GM18868 (cell line): ENCODE measurements at regions not wholly inside any gene's neighbourhood (a gene's known extent, or its start where the extent isn't known, plus 50 kb on each side); places are given as distances from the start of the nearest gene placed in this dataset.
A peak's percentile ranks its signal among the peaks of the same experiment; 100 is the strongest.

Experiments used
- ATAC-seq: cut with Tn5 transposase; IDR thresholded peaks from one replicate; pipeline ENCODE4 v1.9.1; 2021; ENCODE audit warnings: mild to moderate bottlenecking, moderate library complexity; ENCODE audit not compliant: unreplicated experiment

DNA sequence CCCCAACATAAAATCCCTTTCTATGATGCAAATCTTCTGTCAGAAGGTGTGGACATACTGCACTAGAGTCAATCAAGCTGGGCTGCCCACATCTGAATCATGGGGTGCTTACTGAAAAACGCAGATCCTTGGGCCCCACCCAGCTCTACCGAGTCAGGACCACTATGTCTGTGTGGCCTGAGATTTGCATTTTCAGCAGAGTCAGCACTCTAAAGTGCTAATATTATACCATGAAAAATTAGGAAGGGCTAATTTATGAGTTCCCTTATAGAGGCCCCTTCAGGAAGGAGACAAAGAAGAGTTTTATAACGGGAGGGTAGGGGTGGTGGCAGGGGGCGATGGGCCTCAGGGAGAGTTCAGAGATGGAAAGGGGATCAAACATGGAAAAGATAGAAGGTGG is 163.3 kb upstream of the NABP1 start:
- no peak for ATAC-seq

- ATAC-seq: no peak
These were observed 162.4 kb upstream of the NABP1 start for GRCh38 chr2:191515551-191515950.

DNA sequence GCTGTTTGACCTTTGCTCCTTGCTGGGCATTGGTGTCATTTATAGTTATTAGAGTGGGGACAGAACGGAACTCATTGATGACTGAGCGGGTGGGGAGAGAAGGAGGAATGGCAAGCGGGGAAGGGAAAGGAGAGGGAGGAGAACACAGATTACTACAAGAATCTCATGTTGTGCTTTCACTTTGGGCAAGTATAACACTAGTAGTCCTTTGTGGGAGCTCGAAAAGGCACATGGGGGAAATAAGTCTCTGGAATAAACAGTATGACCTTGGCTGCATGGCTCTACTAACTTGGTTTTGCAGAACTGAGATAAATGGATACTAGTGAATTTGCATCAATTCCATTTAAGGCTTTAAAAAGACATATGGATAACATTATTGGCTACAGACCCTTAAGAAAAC is 161.7 kb upstream of the NABP1 start:
- no peak for ATAC-seq

- no peak for ATAC-seq
These were observed 156.2 kb upstream of the NABP1 start for GRCh38 chr2:191521608-191522208.

GRCh38 chr2:191522478-191523120 is 155.3 kb upstream of the NABP1 start:
- no peak for ATAC-seq

- no peak for ATAC-seq
These were observed 151.8 kb upstream of the NABP1 start for GRCh38 chr2:191526091-191526490.

DNA sequence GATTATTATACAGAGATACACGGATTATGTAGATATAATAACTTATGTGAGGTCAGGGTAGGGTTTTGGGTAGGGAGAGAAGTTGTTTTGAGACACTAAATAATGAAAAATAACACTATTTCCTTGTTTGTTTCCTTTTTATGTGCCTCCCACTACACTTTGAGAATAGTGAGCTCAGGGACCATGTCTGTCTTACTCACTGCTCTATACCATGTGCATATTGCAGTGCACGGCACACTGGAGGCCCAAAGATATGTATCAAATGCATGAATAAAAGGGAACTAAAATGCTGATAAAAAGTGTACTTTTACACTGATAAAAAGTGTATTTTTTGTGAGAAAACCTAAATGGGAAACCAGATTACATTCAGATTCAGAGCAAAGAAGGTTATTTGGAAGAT is 151.4 kb upstream of the NABP1 start:
- ATAC-seq: no peak

- no peak for ATAC-seq
These were observed 150.9 kb upstream of the NABP1 start for GRCh38 chr2:191526953-191527556.

GRCh38 chr2:191530618-191531017 is 147.3 kb upstream of the NABP1 start:
- ATAC-seq: no peak

GRCh38 chr2:191533693-191534180 is 144.2 kb upstream of the NABP1 start:
- no peak for ATAC-seq

DNA sequence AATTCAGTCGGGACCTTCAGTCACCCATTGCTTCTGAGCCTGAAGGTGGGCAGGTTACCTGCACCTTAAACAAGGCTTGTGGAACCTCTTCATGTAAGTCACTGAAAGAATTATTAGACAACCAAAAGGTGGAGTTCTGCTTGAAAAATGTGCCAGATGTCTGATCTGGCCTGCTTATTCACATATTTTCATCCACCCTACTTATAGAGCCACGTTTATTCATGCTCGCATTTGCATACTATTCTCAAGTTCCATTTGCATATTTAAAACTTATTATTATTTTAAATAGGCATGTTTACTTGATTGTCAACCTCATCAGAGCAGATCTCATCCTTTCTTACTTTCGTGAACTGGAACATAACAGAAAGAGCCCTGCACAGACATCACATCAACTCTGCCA is 140.0 kb upstream of the NABP1 start:
- no peak for ATAC-seq

GRCh38 chr2:191538334-191538903 is 139.5 kb upstream of the NABP1 start:
- ATAC-seq: no peak

DNA sequence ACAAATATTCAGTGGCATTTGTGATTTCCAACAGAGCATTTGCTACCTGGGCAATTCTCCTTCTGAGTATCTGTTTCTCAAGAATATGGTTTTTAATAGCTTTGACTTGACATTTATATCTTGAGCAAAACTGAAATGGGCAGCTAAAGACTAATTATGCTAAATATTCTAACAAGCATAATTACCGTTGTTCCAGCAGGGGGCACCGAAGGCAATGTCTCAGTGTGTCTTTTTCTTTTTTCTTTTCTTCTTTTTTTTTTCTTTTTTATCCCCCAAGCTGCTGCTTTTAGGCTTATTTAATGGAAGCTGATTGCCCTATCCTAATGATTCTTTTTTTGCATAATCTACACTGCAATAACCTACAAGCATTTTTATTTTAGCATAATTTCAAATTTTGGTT is 138.9 kb upstream of the NABP1 start:
- ATAC-seq: no peak

GRCh38 chr2:191540681-191541080 is 137.3 kb upstream of the NABP1 start:
- ATAC-seq: no peak

GRCh38 chr2:191543708-191544107 is 134.2 kb upstream of the NABP1 start:
- ATAC-seq: no peak

DNA sequence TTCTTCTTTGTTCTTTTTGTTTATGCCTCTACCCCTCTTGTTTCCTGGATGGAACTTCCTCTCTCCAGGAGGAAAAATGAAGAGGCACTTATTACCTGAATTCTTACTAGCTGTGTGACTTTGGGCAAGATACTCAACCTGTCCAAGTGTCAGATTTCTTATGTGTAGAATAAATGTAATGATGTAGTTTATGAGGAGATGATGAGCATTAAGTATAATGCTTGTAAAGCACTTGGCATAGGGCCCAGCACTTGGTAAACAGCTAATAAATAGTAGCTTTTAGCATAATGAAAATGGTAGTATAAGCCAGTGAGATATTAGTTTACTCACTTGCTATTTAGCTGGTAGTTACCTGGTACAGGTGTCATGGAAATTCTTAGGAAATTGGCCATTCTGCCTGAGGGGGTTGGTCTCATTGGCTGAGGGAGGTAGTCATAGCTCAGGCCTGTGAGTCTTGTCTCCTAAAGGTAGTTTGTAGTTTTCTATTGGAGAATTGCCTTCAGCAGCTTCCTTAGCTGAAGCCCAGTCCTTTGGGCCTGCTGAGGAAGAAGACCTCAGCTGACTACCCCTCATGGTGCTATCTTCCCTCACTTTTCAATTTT is 133.4 kb upstream of the NABP1 start:
- no peak for ATAC-seq

DNA sequence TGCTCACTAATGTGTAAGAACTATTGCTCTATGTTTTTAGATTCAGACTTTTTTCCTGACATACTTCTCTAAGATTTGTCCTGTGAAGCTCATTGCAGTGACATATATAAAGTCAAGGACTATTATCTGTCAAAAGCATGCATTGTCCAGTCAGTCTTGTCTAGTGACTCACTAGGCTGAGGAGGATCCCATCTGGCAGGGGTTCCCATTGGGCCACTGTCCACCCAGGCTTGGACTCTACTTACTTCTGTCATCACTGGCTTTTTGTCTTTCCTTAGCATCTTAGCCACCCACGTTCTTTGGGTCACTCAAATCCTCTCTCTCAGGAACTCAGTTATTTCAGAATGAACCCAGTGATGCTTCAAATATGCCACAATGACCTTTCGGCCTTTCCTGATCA is 132.6 kb upstream of the NABP1 start:
- no peak for ATAC-seq

DNA sequence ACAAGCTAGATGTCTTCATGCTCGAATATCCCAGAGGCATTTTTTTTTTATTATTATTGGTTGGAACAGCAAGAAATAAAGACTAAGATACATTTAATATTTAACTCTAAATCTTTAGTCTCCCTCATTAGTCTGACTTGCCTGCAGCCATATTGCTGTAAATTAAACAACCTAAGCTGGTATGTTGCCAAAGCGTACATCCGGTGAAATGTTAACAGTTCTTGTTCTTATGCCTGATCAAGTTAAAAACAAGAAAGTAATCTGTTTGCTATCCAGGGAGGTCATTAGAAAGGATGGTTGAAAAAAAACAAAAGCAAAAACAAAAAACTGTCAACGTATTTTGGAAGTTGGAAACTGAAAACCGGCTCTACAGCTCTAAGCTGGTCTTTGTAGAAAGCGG is 125.9 kb upstream of the NABP1 start:
- ATAC-seq: no peak

- ATAC-seq: no peak
These were observed 123.7 kb upstream of the NABP1 start for GRCh38 chr2:191554240-191554639.

DNA sequence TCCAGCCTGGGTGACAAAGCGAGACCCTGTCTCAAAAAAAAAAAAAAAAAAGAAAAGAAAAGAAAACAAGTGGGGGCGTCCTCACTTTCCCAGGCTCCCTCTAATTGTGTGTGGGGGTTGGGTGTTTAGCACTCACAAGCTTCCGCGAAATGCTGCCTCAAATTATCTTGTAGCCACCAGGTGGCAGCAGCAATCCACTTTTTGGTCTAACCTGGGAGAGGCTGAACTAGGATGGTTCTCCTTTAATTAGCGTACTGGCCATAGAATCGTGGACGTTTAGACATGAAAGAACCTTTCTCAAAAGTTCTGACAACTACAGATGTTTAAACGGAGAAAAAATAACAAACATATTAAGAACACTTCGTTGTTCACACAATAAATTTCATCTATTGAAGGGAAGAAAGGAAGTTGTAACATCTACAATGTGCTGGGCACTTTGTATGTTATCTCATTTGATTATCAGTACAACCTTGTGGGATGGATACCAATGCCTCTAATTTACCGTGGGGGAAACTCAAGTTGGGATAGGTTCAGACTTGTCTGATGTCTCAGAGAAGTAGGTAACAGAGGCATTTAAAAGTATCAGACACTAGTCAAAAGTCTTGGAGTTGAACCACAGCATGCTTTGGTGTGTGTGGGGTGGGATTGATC is 122.7 kb upstream of the NABP1 start:
- peak; percentile 94 for ATAC-seq

GRCh38 chr2:191556463-191556862 is 121.5 kb upstream of the NABP1 start:
- no peak for ATAC-seq
